ENCODE measurements at regions not wholly inside any gene's neighbourhood (a gene's known extent, or its start where the extent isn't known, plus 50 kb on each side); places are given as distances from the start of the nearest gene placed in this dataset.
A peak's percentile ranks its signal among the peaks of the same experiment; 100 is the strongest.

- TF ChIP-seq CSDC2 (CRISPR knock-in tag; IDR thresholded peaks at IDR 0.05) (no peak), ESRRG (CRISPR knock-in tag; IDR thresholded peaks at IDR 0.05) (no peak), PPARA (CRISPR knock-in tag; IDR thresholded peaks at IDR 0.05; ENCODE audit: borderline replicate concordance) (no peak), POU6F1 (CRISPR knock-in tag; IDR thresholded peaks at IDR 0.05; ENCODE audit: borderline replicate concordance, low read depth) (no peak), ARNTL (CRISPR knock-in tag; IDR thresholded peaks at IDR 0.05; ENCODE audit: borderline replicate concordance, low read depth) (no peak), BACH2 (CRISPR knock-in tag; IDR thresholded peaks at IDR 0.05; ENCODE audit: borderline replicate concordance) (no peak), RARB (CRISPR knock-in tag; IDR thresholded peaks at IDR 0.05) (no peak), TCF4 (CRISPR knock-in tag; IDR thresholded peaks at IDR 0.05; ENCODE audit: borderline replicate concordance) (no peak), ZNF8 (CRISPR knock-in tag; IDR thresholded peaks at IDR 0.05) (peak; percentile 74), TOX (CRISPR knock-in tag; IDR thresholded peaks at IDR 0.05; ENCODE audit: borderline replicate concordance) (no peak), ZFP3 (CRISPR knock-in tag; IDR thresholded peaks at IDR 0.05) (no peak)
These were observed 1012.8 kb upstream of the ALCAM start for GRCh38 chr3:104353951-104354350.
